ENCODE measurements at regions not wholly inside any gene's neighbourhood (a gene's known extent, or its start where the extent isn't known, plus 50 kb on each side); places are given as distances from the start of the nearest gene placed in this dataset.

- Histone ChIP-seq H3K9me3 (no peaks in the 10 kb centered on the region), H3K27ac (no peak overlapping the region), H3K4me1 (no peaks in the 10 kb centered on the region), H3K36me3 (no peaks in the 10 kb centered on the region), H3K4me3 (no peak overlapping the region), H3K27me3 (no peaks in the 10 kb centered on the region)
- no peak for DNase-seq
- ATAC-seq = no peak
- TF ChIP-seq POLR2A (IDR thresholded peaks at IDR 0.05) (no peak), CTCF (IDR thresholded peaks at IDR 0.05) (no peak)
- intact Hi-C loops (cut with DNase I) = no loop called here
- WGBS (ENCODE audit: insufficient coverage, low coverage, low lambda C conversion rate, missing lambda C conversion rate) = 43% methylated on average over 6 of the region's 6 CpGs
Measured at GRCh38 chr21:24470852-24471251, 1136.4 kb downstream of the MRPL39 start.

GRCh38 chr21:24456358-24456757 is 1150.9 kb downstream of the MRPL39 start:
- DNase-seq (no peak), ATAC-seq (no peak)
- H3K27ac ChIP-seq = no peak overlapping the region
- 68% methylated on average over 3 of the region's 3 CpGs for WGBS (ENCODE audit: insufficient coverage, low coverage, low lambda C conversion rate, missing lambda C conversion rate)
- H3K36me3 ChIP-seq = no peaks in the 10 kb centered on the region
- no peaks in the 10 kb centered on the region for H3K27me3 ChIP-seq
- intact Hi-C loops (cut with DNase I) = no loop called here
- no peaks in the 10 kb centered on the region for H3K4me1 ChIP-seq
- no peak overlapping the region for H3K4me3 ChIP-seq
- TF ChIP-seq CTCF (IDR thresholded peaks at IDR 0.05) = no peak
- TF ChIP-seq POLR2A (IDR thresholded peaks at IDR 0.05) = no peak
- no peaks in the 10 kb centered on the region for H3K9me3 ChIP-seq

- Histone ChIP-seq H3K9me3 (no peaks in the 10 kb centered on the region), H3K27me3 (no peaks in the 10 kb centered on the region), H3K4me1 (no peaks in the 10 kb centered on the region), H3K4me3 (no peak overlapping the region), H3K36me3 (no peaks in the 10 kb centered on the region), H3K27ac (no peak overlapping the region)
- ATAC-seq (no peak), DNase-seq (no peak)
- intact Hi-C loops (cut with DNase I) = no loop called here
- 79% methylated on average over 3 of the region's 3 CpGs for WGBS (ENCODE audit: insufficient coverage, low coverage, low lambda C conversion rate, missing lambda C conversion rate)
- TF ChIP-seq POLR2A (IDR thresholded peaks at IDR 0.05) (no peak), CTCF (IDR thresholded peaks at IDR 0.05) (no peak)
Measured at GRCh38 chr21:24450119-24450518, 1157.2 kb downstream of the MRPL39 start.

GRCh38 chr21:24445517-24445916 is 1161.8 kb downstream of the MRPL39 start:
- no peak for TF ChIP-seq POLR2A (IDR thresholded peaks at IDR 0.05)
- no peak for TF ChIP-seq CTCF (IDR thresholded peaks at IDR 0.05)
- intact Hi-C loops (cut with DNase I) = no loop called here
- WGBS (ENCODE audit: insufficient coverage, low coverage, low lambda C conversion rate, missing lambda C conversion rate) = 40% methylated on average over 1 of the region's 1 CpG
- H3K4me3 ChIP-seq = no peak overlapping the region
- no peak for ATAC-seq
- H3K4me1 ChIP-seq = no peaks in the 10 kb centered on the region
- no peak overlapping the region for H3K27ac ChIP-seq
- no peaks in the 10 kb centered on the region for H3K9me3 ChIP-seq
- no peaks in the 10 kb centered on the region for H3K27me3 ChIP-seq
- DNase-seq = no peak
- no peaks in the 10 kb centered on the region for H3K36me3 ChIP-seq

- H3K4me1 ChIP-seq = no peaks in the 10 kb centered on the region
- TF ChIP-seq POLR2A (IDR thresholded peaks at IDR 0.05) (no peak), CTCF (IDR thresholded peaks at IDR 0.05) (no peak)
- no peak for ATAC-seq
- no peaks in the 10 kb centered on the region for H3K27me3 ChIP-seq
- H3K27ac ChIP-seq = no peak overlapping the region
- H3K36me3 ChIP-seq = no peaks in the 10 kb centered on the region
- H3K4me3 ChIP-seq = no peak overlapping the region
- H3K9me3 ChIP-seq = no peaks in the 10 kb centered on the region
- intact Hi-C loops (cut with DNase I) = no loop called here
- DNase-seq = no peak
Measured at GRCh38 chr21:24444736-24445135, 1162.5 kb downstream of the MRPL39 start.
